GM19397 (cell line): ENCODE measurements at regions not wholly inside any gene's neighbourhood (a gene's known extent, or its start where the extent isn't known, plus 50 kb on each side); places are given as distances from the start of the nearest gene placed in this dataset.

Experiments used
- ATAC-seq: cut with Tn5 transposase; IDR thresholded peaks from one replicate; pipeline ENCODE4 v1.9.1; 2021; ENCODE audit warnings: mild to moderate bottlenecking, moderate library complexity; ENCODE audit not compliant: unreplicated experiment

- no peak for ATAC-seq
These were observed 193.6 kb upstream of the BANK1 start for GRCh38 chr4:101596781-101597552.

- ATAC-seq = no peak
These were observed 195.9 kb upstream of the BANK1 start for GRCh38 chr4:101594588-101594987.

GRCh38 chr4:101593666-101594065 lies 196.9 kb upstream of the BANK1 start:
- no peak for ATAC-seq

- ATAC-seq = no peak
These were observed 206.2 kb upstream of the BANK1 start for GRCh38 chr4:101584306-101584705.

GRCh38 chr4:101563126-101563525 lies 215.8 kb upstream of the PPP3CA start:
- ATAC-seq = no peak

GRCh38 chr4:101556842-101557241 lies 209.5 kb upstream of the PPP3CA start:
- no peak for ATAC-seq

GRCh38 chr4:101555341-101555880 lies 208.1 kb upstream of the PPP3CA start:
- ATAC-seq = no peak

- no peak for ATAC-seq
These were observed 193.0 kb upstream of the PPP3CA start for GRCh38 chr4:101540336-101540735.

- ATAC-seq = no peak
These were observed 181.2 kb upstream of the PPP3CA start for GRCh38 chr4:101528526-101528925.

GRCh38 chr4:101527188-101527587 lies 179.9 kb upstream of the PPP3CA start:
- ATAC-seq = peak; percentile 97

- no peak for ATAC-seq
These were observed 168.2 kb upstream of the PPP3CA start for GRCh38 chr4:101515566-101515965.

- ATAC-seq = no peak
These were observed 167.8 kb upstream of the PPP3CA start for GRCh38 chr4:101515099-101515498.

GRCh38 chr4:101512416-101512815 lies 165.1 kb upstream of the PPP3CA start:
- ATAC-seq = no peak

- no peak for ATAC-seq
These were observed 154.1 kb upstream of the PPP3CA start for GRCh38 chr4:101501421-101501820.

GRCh38 chr4:101500742-101501141 lies 153.4 kb upstream of the PPP3CA start:
- no peak for ATAC-seq

GRCh38 chr4:101475246-101475645 lies 127.9 kb upstream of the PPP3CA start:
- no peak for ATAC-seq

GRCh38 chr4:101471201-101471600 lies 123.9 kb upstream of the PPP3CA start:
- ATAC-seq = no peak

- no peak for ATAC-seq
These were observed 117.3 kb upstream of the PPP3CA start for GRCh38 chr4:101464596-101464995.

- no peak for ATAC-seq
These were observed 111.6 kb upstream of the PPP3CA start for GRCh38 chr4:101458914-101459313.

- no peak for ATAC-seq
These were observed 111.1 kb upstream of the PPP3CA start for GRCh38 chr4:101458473-101458872.

- ATAC-seq = no peak
These were observed 103.8 kb upstream of the PPP3CA start for GRCh38 chr4:101451086-101451485.

GRCh38 chr4:101441446-101441845 lies 94.1 kb upstream of the PPP3CA start:
- ATAC-seq = no peak

- no peak for ATAC-seq
These were observed 92.6 kb upstream of the PPP3CA start for GRCh38 chr4:101439926-101440325.
